Left lung (tissue), 4 donors: ENCODE measurements at regions not wholly inside any gene's neighbourhood (a gene's known extent, or its start where the extent isn't known, plus 50 kb on each side); places are given as distances from the start of the nearest gene placed in this dataset.

Source experiments
- ATAC-seq: fragments of 200-7000 bp; cut with Tn5 transposase; one replicate; pipeline ENCODE4 v1.9.1; 2020; ENCODE audit warnings: moderate library complexity
- DNase-seq, 4 donors: peaks; one replicate each; pipeline ENCODE4 v3.0.0-alpha.2; 2013 to 2020
- H3K27ac ChIP-seq, 2 donors: fragments of 200-600 bp; sonication (generic) in 1 of 2; one replicate each; pipeline versions ENCODE4 v1.5.0 to v1.8.0; 2020 to 2021
- H3K27me3 ChIP-seq, 2 donors: fragments of 200-600 bp; sonication (generic) in 1 of 2; one replicate each; pipeline versions ENCODE4 v1.5.0 to v1.8.0; 2020 to 2021
- H3K36me3 ChIP-seq, 2 donors: fragments of 200-600 bp; sonication (generic) in 1 of 2; one replicate each; pipeline versions ENCODE4 v1.5.0 to v1.8.0; 2020 to 2021
- H3K4me1 ChIP-seq, 2 donors: fragments of 200-600 bp; one replicate each; pipeline ENCODE4 v1.8.0; 2021
- H3K4me3 ChIP-seq, 2 donors: fragments of 200-600 bp; sonication (generic) in 1 of 2; one replicate each; pipeline versions ENCODE4 v1.5.0 to v1.8.0; 2020 to 2021; ENCODE audit warnings: mild to moderate bottlenecking in 1 of 2
- H3K9me3 ChIP-seq, 2 donors: fragments of 200-600 bp; sonication (generic) in 1 of 2; one replicate each; pipeline versions ENCODE4 v1.5.0 to v1.8.0; 2020 to 2021
- intact Hi-C, 2 donors: fragments of 100-400 bp; cut with DNase I; formaldehyde crosslinking; loops; one replicate each; pipeline versions ENCODE4 v1.11.2 to v1.14.2; 2022
- TF ChIP-seq, protein P1 (sequence below), 2 donors: fragments of 200-600 bp; sonication (generic) in 1 of 2; IDR thresholded peaks; one replicate each; pipeline versions ENCODE4 v1.5.0 to v1.8.0; 2021; ENCODE audit warnings: antibody characterized with exemption in 2 of 2
- donor health status: DM: no; HTN: yes; CAD: no.
- donor health status: DM: no; HTN: no; CAD: no.

DNA sequence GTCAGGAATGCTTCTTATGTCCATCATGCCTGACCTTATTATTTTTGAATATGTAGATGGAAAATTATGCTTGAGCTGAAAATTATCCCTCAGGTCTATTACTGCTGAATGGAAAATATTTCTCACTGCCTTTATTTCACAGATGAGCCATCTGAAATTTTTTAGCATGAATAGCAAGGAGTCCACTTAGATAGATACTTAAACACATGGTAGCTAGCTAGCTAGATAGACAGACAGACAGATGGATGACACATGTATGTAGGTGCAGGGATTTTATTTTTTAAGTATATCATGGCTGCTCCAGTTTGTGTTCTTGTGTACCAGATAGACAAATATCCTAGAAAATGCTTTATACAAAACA is 645.0 kb downstream of the MMUT start:
- no peaks in the 10 kb centered on the region for H3K4me1 ChIP-seq
- TF ChIP-seq, protein P1, sequence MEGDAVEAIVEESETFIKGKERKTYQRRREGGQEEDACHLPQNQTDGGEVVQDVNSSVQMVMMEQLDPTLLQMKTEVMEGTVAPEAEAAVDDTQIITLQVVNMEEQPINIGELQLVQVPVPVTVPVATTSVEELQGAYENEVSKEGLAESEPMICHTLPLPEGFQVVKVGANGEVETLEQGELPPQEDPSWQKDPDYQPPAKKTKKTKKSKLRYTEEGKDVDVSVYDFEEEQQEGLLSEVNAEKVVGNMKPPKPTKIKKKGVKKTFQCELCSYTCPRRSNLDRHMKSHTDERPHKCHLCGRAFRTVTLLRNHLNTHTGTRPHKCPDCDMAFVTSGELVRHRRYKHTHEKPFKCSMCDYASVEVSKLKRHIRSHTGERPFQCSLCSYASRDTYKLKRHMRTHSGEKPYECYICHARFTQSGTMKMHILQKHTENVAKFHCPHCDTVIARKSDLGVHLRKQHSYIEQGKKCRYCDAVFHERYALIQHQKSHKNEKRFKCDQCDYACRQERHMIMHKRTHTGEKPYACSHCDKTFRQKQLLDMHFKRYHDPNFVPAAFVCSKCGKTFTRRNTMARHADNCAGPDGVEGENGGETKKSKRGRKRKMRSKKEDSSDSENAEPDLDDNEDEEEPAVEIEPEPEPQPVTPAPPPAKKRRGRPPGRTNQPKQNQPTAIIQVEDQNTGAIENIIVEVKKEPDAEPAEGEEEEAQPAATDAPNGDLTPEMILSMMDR (IDR thresholded peaks at IDR 0.05) = no peak
- ATAC-seq (no peak), DNase-seq (no peak)
- H3K4me3 ChIP-seq = no peak overlapping the region
- H3K27me3 ChIP-seq = no peaks in the 10 kb centered on the region
- intact Hi-C loops = no loop called here
- H3K27ac ChIP-seq = no peak overlapping the region
- H3K9me3 ChIP-seq = no peaks in the 10 kb centered on the region
- H3K36me3 ChIP-seq = no peaks in the 10 kb centered on the region

DNA sequence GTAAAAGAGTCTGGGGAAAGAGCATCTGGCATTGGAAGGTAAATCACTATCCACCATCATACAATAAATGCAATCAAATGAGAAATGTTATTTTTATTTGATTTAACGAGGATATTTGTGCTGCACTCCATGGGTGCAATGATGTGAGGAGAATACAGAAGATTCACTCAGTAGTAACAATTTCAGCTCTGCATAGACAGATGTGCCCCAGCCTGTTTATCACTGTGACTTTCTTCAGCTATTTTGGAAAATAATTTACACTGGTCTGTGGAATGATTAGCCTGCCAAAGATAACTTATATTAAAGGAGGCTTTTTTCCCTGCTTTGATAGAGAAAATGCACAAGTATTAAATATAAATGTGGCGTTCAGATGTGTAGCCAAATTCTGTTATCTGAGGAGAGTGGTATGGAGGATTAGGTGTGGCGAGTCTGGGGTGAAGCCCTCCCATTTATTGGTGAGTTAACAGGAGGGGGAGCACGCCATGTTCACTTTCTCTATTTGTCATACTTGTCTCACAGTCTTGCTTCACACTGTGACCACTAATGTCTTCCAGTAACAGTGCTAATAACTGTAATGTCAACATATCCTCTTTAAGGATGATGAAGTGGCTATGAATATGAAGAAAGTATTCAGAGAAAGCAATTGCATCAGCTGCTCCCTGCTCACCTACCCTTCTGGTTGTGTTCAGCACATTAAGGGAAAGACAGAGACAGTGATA is 645.6 kb downstream of the MMUT start:
- H3K27me3 ChIP-seq = no peaks in the 10 kb centered on the region
- DNase-seq (no peak), ATAC-seq (peak; percentile 30)
- no peaks in the 10 kb centered on the region for H3K9me3 ChIP-seq
- H3K4me3 ChIP-seq = no peak overlapping the region
- TF ChIP-seq, protein P1 (IDR thresholded peaks at IDR 0.05) = no peak
- intact Hi-C loops = no loop called here
- H3K4me1 ChIP-seq = no peaks in the 10 kb centered on the region
- H3K27ac ChIP-seq = no peak overlapping the region
- H3K36me3 ChIP-seq = no peaks in the 10 kb centered on the region

DNA sequence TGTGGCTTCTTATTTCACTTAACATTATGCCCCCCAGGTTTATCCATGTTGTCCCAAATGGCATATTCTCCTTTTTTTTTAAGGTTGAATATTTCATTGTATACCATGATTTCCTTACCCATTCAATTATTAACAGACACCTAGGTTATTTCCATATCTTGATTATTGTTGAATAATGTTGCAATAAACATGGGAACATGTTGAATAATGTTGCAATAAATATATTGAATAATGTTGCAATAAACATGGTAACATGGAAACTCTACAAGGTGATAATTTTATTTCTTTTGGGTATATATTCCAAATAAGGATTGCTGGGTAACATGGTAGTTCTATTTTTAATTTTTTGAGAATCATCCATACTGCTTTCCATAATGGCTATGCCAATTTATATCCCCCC is 648.1 kb downstream of the MMUT start:
- TF ChIP-seq, protein P1 (IDR thresholded peaks at IDR 0.05) = no peak
- Histone ChIP-seq H3K27ac (no peak overlapping the region), H3K4me3 (no peak overlapping the region), H3K9me3 (no peaks in the 10 kb centered on the region), H3K4me1 (no peaks in the 10 kb centered on the region), H3K27me3 (no peaks in the 10 kb centered on the region), H3K36me3 (no peaks in the 10 kb centered on the region)
- intact Hi-C loops = no loop called here
- no peak for DNase-seq
- ATAC-seq = no peak

DNA sequence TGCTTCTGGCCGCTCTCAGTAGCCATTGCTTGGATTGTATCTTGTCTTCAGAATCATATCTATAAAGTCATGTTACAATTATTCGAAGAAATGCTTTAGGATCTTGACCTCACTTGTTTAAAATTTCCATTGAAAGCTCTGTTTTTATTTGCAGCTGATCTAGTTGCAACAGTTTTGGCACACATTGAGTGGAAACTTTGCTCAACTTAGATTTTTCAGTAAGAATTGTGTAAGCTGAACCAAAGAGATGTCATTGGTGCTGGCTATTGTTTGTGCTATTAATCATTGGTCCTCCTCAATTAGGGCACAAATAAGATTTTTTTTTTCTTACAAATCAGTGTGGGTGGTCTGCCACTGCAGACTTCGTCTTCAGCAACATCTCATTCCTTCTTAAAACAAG is 649.2 kb downstream of the MMUT start:
- Histone ChIP-seq H3K27me3 (no peaks in the 10 kb centered on the region), H3K4me1 (no peaks in the 10 kb centered on the region), H3K36me3 (no peaks in the 10 kb centered on the region), H3K9me3 (no peaks in the 10 kb centered on the region), H3K4me3 (no peak overlapping the region), H3K27ac (no peak overlapping the region)
- TF ChIP-seq, protein P1 (IDR thresholded peaks at IDR 0.05) = no peak
- ATAC-seq (no peak), DNase-seq (peak in 2 of 4 donors; percentile 65 to 70)
- intact Hi-C loops = no loop called here

DNA sequence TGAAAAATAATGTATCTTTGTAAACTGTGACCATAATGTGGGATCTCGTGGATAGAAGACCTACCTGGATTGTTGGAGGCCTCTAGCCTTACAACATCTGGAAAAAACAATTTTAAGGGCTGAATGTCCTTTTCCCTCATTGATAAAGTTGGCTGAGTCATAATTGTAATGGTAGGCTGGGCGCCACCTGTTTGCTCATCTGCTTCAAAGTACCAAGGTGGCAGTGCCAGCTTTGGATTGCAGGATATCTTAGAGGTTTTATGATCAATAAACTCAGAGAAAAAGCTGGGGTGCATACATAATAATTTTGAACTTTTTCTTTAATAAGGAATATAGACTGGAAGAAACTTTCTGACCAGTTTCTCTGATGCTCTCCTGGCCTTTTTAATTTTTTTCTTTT is 653.4 kb downstream of the MMUT start:
- DNase-seq (no peak), ATAC-seq (no peak)

More for the DNA sequence above, 653.4 kb downstream of the MMUT start:
- TF ChIP-seq, protein P1 (IDR thresholded peaks at IDR 0.05) = no peak
- Histone ChIP-seq H3K9me3 (no peaks in the 10 kb centered on the region), H3K27me3 (no peaks in the 10 kb centered on the region), H3K4me1 (no peaks in the 10 kb centered on the region), H3K36me3 (no peaks in the 10 kb centered on the region), H3K27ac (no peak overlapping the region), H3K4me3 (no peak overlapping the region)
- intact Hi-C loops = no loop called here
